Activated CD8-positive, alpha-beta memory T cell treated with anti-CD3 and anti-CD28 coated beads, Interleukin-2, amount 10 ng/mL, durations not matched to agents 7 days and 5 days (primary cell): ENCODE measurements at regions not wholly inside any gene's neighbourhood (a gene's known extent, or its start where the extent isn't known, plus 50 kb on each side); places are given as distances from the start of the nearest gene placed in this dataset.
"Not testable (repeated sequence)": the region's sequence is repeated elsewhere in the genome, so short reads cannot be mapped to it uniquely, and the experiment has no call there.

Experiments used
- ATAC-seq: fragments of 150-1000 bp; cut with Tn5 transposase; one replicate; pipeline ENCODE4 v1.10.0; 2021; ENCODE audit warnings: moderate library complexity
- CTCF ChIA-PET: fragments of 350-600 bp; sonication (Branson Sonifier 250); formaldehyde crosslinking; loops from one replicate; lab custom pipeline; 2021; ENCODE audit warnings: antibody characterized with exemption; lab: Charles Lee
- DNase-seq: peaks from one replicate; pipeline ENCODE4 v3.0.0-alpha.2; 2020
- H3K27ac Mint-ChIP-seq: one replicate; pipeline ENCODE4 v1.8.0; 2021; ENCODE audit warnings: mild to moderate bottlenecking, mixed read lengths
- H3K27me3 Mint-ChIP-seq: one replicate; pipeline ENCODE4 v1.8.0; 2021; ENCODE audit warnings: mixed read lengths
- H3K36me3 Mint-ChIP-seq: one replicate; pipeline ENCODE4 v1.8.0; 2021; ENCODE audit warnings: mild to moderate bottlenecking, mixed read lengths
- H3K4me1 Mint-ChIP-seq: one replicate; pipeline ENCODE4 v1.8.0; 2021; ENCODE audit warnings: mixed read lengths
- H3K4me3 Mint-ChIP-seq: one replicate; pipeline ENCODE4 v1.8.0; 2021; ENCODE audit warnings: mild to moderate bottlenecking, moderate library complexity, mixed read lengths
- H3K9me3 Mint-ChIP-seq: one replicate; pipeline ENCODE4 v1.8.0; 2022; ENCODE audit warnings: low read depth, mixed read lengths

- no peaks in the 10 kb centered on the region for H3K4me1 Mint-ChIP-seq
Observed at GRCh38 chr13:103517768-103518102, 451.5 kb upstream of the SLC10A2 start.

GRCh38 chr13:103517066-103517767 lies 451.0 kb upstream of the SLC10A2 start:
- H3K4me3 Mint-ChIP-seq: no peak overlapping the region
- DNase-seq (no peak), ATAC-seq (no peak)
- CTCF ChIA-PET: no interaction called here
- H3K9me3 Mint-ChIP-seq: no peaks in the 10 kb centered on the region
- no peak overlapping the region for H3K27ac Mint-ChIP-seq
- no peaks in the 10 kb centered on the region for H3K27me3 Mint-ChIP-seq
- no peaks in the 10 kb centered on the region for H3K4me1 Mint-ChIP-seq
- H3K36me3 Mint-ChIP-seq: no peaks in the 10 kb centered on the region

More at GRCh38 chr13:103517768-103518102, 451.5 kb upstream of the SLC10A2 start:
- CTCF ChIA-PET: no interaction called here
- ATAC-seq (no peak), DNase-seq (no peak)
- Mint-ChIP-seq H3K36me3 (no peaks in the 10 kb centered on the region), H3K9me3 (no peaks in the 10 kb centered on the region), H3K4me3 (no peak overlapping the region), H3K27me3 (no peaks in the 10 kb centered on the region), H3K27ac (no peak overlapping the region)

GRCh38 chr13:103516015-103516795 lies 450.0 kb upstream of the SLC10A2 start:
- Mint-ChIP-seq H3K27ac (no peak overlapping the region), H3K4me3 (no peak overlapping the region), H3K27me3 (no peaks in the 10 kb centered on the region), H3K36me3 (no peaks in the 10 kb centered on the region), H3K9me3 (no peaks in the 10 kb centered on the region), H3K4me1 (no peaks in the 10 kb centered on the region)
- CTCF ChIA-PET: no interaction called here
- no peak for DNase-seq
- ATAC-seq: no peak

GRCh38 chr13:103515410-103515809 lies 449.2 kb upstream of the SLC10A2 start:
- Mint-ChIP-seq H3K9me3 (no peaks in the 10 kb centered on the region), H3K27ac (no peak overlapping the region), H3K27me3 (no peaks in the 10 kb centered on the region), H3K36me3 (no peaks in the 10 kb centered on the region), H3K4me1 (no peaks in the 10 kb centered on the region), H3K4me3 (no peak overlapping the region)
- CTCF ChIA-PET: no interaction called here
- ATAC-seq (no peak), DNase-seq (no peak)

- Mint-ChIP-seq H3K36me3 (no peaks in the 10 kb centered on the region), H3K9me3 (peaks cover 2% of the 10 kb centered on the region), H3K27me3 (no peaks in the 10 kb centered on the region), H3K4me3 (no peak overlapping the region), H3K27ac (no peak overlapping the region), H3K4me1 (no peaks in the 10 kb centered on the region)
- no peak for ATAC-seq
- CTCF ChIA-PET: no interaction called here
- DNase-seq: no peak
Observed at GRCh38 chr13:103514619-103515018, 448.4 kb upstream of the SLC10A2 start.

GRCh38 chr13:103514188-103514587 lies 448.0 kb upstream of the SLC10A2 start:
- ATAC-seq (no peak), DNase-seq (no peak)
- H3K4me1 Mint-ChIP-seq: no peaks in the 10 kb centered on the region
- no peak overlapping the region for H3K4me3 Mint-ChIP-seq
- H3K27me3 Mint-ChIP-seq: no peaks in the 10 kb centered on the region
- no peak overlapping the region for H3K27ac Mint-ChIP-seq
- H3K36me3 Mint-ChIP-seq: no peaks in the 10 kb centered on the region
- H3K9me3 Mint-ChIP-seq: peaks cover 2% of the 10 kb centered on the region
- CTCF ChIA-PET: no interaction called here

- H3K27ac Mint-ChIP-seq: no peak overlapping the region
- ATAC-seq: no peak
Observed at GRCh38 chr13:103510007-103510535, 443.9 kb upstream of the SLC10A2 start.

GRCh38 chr13:103497404-103497803 lies 431.2 kb upstream of the SLC10A2 start:
- no peak for ATAC-seq
- Mint-ChIP-seq H3K4me1 (no peaks in the 10 kb centered on the region), H3K27me3 (no peaks in the 10 kb centered on the region), H3K27ac (no peak overlapping the region), H3K9me3 (peaks cover 5% of the 10 kb centered on the region), H3K4me3 (no peak overlapping the region), H3K36me3 (no peaks in the 10 kb centered on the region)
- CTCF ChIA-PET: no interaction called here
- DNase-seq: no peak

More at GRCh38 chr13:103510007-103510535, 443.9 kb upstream of the SLC10A2 start:
- no peaks in the 10 kb centered on the region for H3K36me3 Mint-ChIP-seq
- H3K4me3 Mint-ChIP-seq: no peak overlapping the region
- peaks cover 9% of the 10 kb centered on the region for H3K9me3 Mint-ChIP-seq
- no peaks in the 10 kb centered on the region for H3K4me1 Mint-ChIP-seq
- H3K27me3 Mint-ChIP-seq: no peaks in the 10 kb centered on the region
- DNase-seq: no peak
- CTCF ChIA-PET: no interaction called here

- no peaks in the 10 kb centered on the region for H3K27me3 Mint-ChIP-seq
- no peaks in the 10 kb centered on the region for H3K36me3 Mint-ChIP-seq
- peaks cover 5% of the 10 kb centered on the region for H3K9me3 Mint-ChIP-seq
- CTCF ChIA-PET: no interaction called here
- no peak for ATAC-seq
- H3K4me3 Mint-ChIP-seq: no peak overlapping the region
- no peak for DNase-seq
- no peaks in the 10 kb centered on the region for H3K4me1 Mint-ChIP-seq
- H3K27ac Mint-ChIP-seq: no peak overlapping the region
Observed at GRCh38 chr13:103487841-103488240, 421.6 kb upstream of the SLC10A2 start.

- H3K36me3 Mint-ChIP-seq: no peaks in the 10 kb centered on the region
- H3K27me3 Mint-ChIP-seq: no peaks in the 10 kb centered on the region
- DNase-seq (no peak), ATAC-seq (no peak)
- no peak overlapping the region for H3K4me3 Mint-ChIP-seq
- no peak overlapping the region for H3K27ac Mint-ChIP-seq
- H3K4me1 Mint-ChIP-seq: no peaks in the 10 kb centered on the region
- no peaks in the 10 kb centered on the region for H3K9me3 Mint-ChIP-seq
- CTCF ChIA-PET: no interaction called here
Observed at GRCh38 chr13:103473081-103473480, 406.9 kb upstream of the SLC10A2 start.

GRCh38 chr13:103471896-103472295 lies 405.7 kb upstream of the SLC10A2 start:
- Mint-ChIP-seq H3K9me3 (no peaks in the 10 kb centered on the region), H3K36me3 (no peaks in the 10 kb centered on the region), H3K27me3 (no peaks in the 10 kb centered on the region), H3K4me1 (no peaks in the 10 kb centered on the region), H3K4me3 (no peak overlapping the region), H3K27ac (no peak overlapping the region)
- ATAC-seq: no peak
- CTCF ChIA-PET: interaction anchor here (0.6 kb wide), 1 partner anchor 22 kb away, joined by 3 read pairs; no protein-coding TSS in a partner anchor
- DNase-seq: no peak

- CTCF ChIA-PET: no interaction called here
- ATAC-seq: no peak
- Mint-ChIP-seq H3K27ac (no peak overlapping the region), H3K36me3 (no peaks in the 10 kb centered on the region), H3K4me1 (no peaks in the 10 kb centered on the region), H3K27me3 (no peaks in the 10 kb centered on the region), H3K9me3 (peaks cover 2% of the 10 kb centered on the region), H3K4me3 (no peak overlapping the region)
- no peak for DNase-seq
Observed at GRCh38 chr13:103469771-103470170, 403.6 kb upstream of the SLC10A2 start.

GRCh38 chr13:103466761-103467160 lies 400.5 kb upstream of the SLC10A2 start:
- Mint-ChIP-seq H3K27me3 (no peaks in the 10 kb centered on the region), H3K4me3 (no peak overlapping the region), H3K9me3 (peaks cover 2% of the 10 kb centered on the region), H3K27ac (no peak overlapping the region), H3K36me3 (no peaks in the 10 kb centered on the region), H3K4me1 (no peaks in the 10 kb centered on the region)
- DNase-seq (no peak), ATAC-seq (no peak)
- CTCF ChIA-PET: no interaction called here

GRCh38 chr13:103460246-103460645 lies 394.0 kb upstream of the SLC10A2 start:
- ATAC-seq, H3K36me3 Mint-ChIP-seq, H3K4me3 Mint-ChIP-seq, H3K27me3 Mint-ChIP-seq, DNase-seq, H3K4me1 Mint-ChIP-seq, CTCF ChIA-PET, H3K27ac Mint-ChIP-seq, H3K9me3 Mint-ChIP-seq: not testable (repeated sequence)
